ENCODE measurements at regions not wholly inside any gene's neighbourhood (a gene's known extent, or its start where the extent isn't known, plus 50 kb on each side); places are given as distances from the start of the nearest gene placed in this dataset.

DNA sequence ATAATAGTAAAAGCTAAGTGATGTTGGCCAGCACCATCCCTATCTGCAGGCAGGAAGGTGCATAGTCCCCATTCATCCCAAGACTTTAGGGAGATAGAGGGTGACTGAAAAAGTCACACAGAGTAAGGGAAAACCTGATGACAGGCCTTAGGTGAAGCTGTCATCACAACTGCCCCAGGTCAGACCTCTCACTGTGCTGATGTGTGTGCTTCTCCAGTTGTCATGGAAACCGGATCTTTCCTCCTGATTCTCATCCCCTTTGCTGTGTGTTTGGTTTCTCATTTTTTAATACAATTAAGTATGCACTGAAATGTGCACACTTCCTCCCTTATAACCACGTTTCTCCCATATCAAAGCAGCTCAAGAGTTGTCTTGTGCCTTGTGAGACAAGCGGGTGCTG is 135.1 kb upstream of the ANKFN1 start:
- Histone ChIP-seq H2AFZ (ENCODE audit: low read depth, low read length) (no peak overlapping the region), H3F3A (ENCODE audit: insufficient read depth, low read length, poor library complexity, severe bottlenecking) (no peaks in the 10 kb centered on the region), H3K4me2 (ENCODE audit: low read length) (no peak overlapping the region), H3K4me3 (ENCODE audit: low read length) (peak overlapping the region; percentile 22), H3K27me3 (ENCODE audit: insufficient read depth, low read depth, low read length) (no peaks in the 10 kb centered on the region), H3K9me3 (ENCODE audit: low read length) (no peaks in the 10 kb centered on the region), H3K27ac (ENCODE audit: low read length) (peak overlapping the region; percentile 10), H4K20me1 (ENCODE audit: insufficient read depth) (no peaks in the 10 kb centered on the region), H3K9me2 (ENCODE audit: insufficient read depth, low read length) (no peaks in the 10 kb centered on the region), H3K36me3 (ENCODE audit: insufficient read depth, low read length) (no peaks in the 10 kb centered on the region), H3K79me2 (replicated peaks; ENCODE audit: insufficient read depth, low read length) (no peaks in the 10 kb centered on the region), H3K9ac (ENCODE audit: low read length) (no peak overlapping the region)
- TF ChIP-seq POLR2AphosphoS5 (IDR thresholded peaks at IDR 0.05) = peak; percentile 19
- TF ChIP-seq EP300 (conservative IDR thresholded peaks at IDR 0.05; ENCODE audit: poor library complexity, severe bottlenecking) = peak; percentile 67
- TF ChIP-seq EZH2 (IDR thresholded peaks at IDR 0.05; ENCODE audit: borderline replicate concordance, insufficient read depth, low read length, poor library complexity, severe bottlenecking) = no peak
- TF ChIP-seq, protein P1, sequence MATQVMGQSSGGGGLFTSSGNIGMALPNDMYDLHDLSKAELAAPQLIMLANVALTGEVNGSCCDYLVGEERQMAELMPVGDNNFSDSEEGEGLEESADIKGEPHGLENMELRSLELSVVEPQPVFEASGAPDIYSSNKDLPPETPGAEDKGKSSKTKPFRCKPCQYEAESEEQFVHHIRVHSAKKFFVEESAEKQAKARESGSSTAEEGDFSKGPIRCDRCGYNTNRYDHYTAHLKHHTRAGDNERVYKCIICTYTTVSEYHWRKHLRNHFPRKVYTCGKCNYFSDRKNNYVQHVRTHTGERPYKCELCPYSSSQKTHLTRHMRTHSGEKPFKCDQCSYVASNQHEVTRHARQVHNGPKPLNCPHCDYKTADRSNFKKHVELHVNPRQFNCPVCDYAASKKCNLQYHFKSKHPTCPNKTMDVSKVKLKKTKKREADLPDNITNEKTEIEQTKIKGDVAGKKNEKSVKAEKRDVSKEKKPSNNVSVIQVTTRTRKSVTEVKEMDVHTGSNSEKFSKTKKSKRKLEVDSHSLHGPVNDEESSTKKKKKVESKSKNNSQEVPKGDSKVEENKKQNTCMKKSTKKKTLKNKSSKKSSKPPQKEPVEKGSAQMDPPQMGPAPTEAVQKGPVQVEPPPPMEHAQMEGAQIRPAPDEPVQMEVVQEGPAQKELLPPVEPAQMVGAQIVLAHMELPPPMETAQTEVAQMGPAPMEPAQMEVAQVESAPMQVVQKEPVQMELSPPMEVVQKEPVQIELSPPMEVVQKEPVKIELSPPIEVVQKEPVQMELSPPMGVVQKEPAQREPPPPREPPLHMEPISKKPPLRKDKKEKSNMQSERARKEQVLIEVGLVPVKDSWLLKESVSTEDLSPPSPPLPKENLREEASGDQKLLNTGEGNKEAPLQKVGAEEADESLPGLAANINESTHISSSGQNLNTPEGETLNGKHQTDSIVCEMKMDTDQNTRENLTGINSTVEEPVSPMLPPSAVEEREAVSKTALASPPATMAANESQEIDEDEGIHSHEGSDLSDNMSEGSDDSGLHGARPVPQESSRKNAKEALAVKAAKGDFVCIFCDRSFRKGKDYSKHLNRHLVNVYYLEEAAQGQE (IDR thresholded peaks at IDR 0.05; ENCODE audit: borderline replicate concordance) = no peak
- TF ChIP-seq CTCF (IDR thresholded peaks at IDR 0.05; ENCODE audit: poor library complexity, severe bottlenecking) = no peak
- no peak for TF ChIP-seq RAD21 (conservative IDR thresholded peaks at IDR 0.05)
- no peak for TF ChIP-seq TAF1 (IDR thresholded peaks at IDR 0.05; ENCODE audit: low read depth)
- TF ChIP-seq SMC3 (conservative IDR thresholded peaks at IDR 0.05; ENCODE audit: poor library complexity) = no peak
- peak; percentile 37 for TF ChIP-seq MXI1 (conservative IDR thresholded peaks at IDR 0.05; ENCODE audit: poor library complexity, severe bottlenecking)

DNA sequence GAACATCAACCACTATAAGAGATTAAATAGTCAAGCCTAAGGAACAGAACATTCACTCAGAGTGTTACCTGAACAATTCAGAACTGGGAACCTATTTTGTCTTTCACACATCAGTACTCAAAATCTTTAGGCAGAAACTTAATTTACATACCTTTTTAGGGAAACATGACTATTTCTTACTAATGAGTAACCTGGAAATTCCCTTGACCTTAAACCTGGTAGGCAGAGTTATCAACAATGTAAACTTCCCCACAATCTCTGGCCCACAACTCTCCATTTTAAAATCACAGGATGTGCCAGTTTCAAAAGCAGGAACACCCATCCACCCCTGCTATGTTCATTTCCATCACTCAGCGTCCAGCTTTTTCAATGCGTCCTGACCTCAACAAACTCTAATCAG is 132.9 kb upstream of the ANKFN1 start:
- Histone ChIP-seq H3K9me3 (ENCODE audit: low read length) (no peaks in the 10 kb centered on the region), H3K79me2 (replicated peaks; ENCODE audit: insufficient read depth, low read length) (no peaks in the 10 kb centered on the region), H3K27me3 (ENCODE audit: insufficient read depth, low read depth, low read length) (no peaks in the 10 kb centered on the region), H3K9me2 (ENCODE audit: insufficient read depth, low read length) (no peaks in the 10 kb centered on the region), H2AFZ (ENCODE audit: low read depth, low read length) (no peak overlapping the region), H3K4me3 (ENCODE audit: low read length) (no peak overlapping the region), H3K27ac (ENCODE audit: low read length) (no peak overlapping the region), H3K36me3 (ENCODE audit: insufficient read depth, low read length) (no peaks in the 10 kb centered on the region), H3K9ac (ENCODE audit: low read length) (no peak overlapping the region), H3K4me2 (ENCODE audit: low read length) (no peak overlapping the region), H3F3A (ENCODE audit: insufficient read depth, low read length, poor library complexity, severe bottlenecking) (no peaks in the 10 kb centered on the region), H4K20me1 (ENCODE audit: insufficient read depth) (no peaks in the 10 kb centered on the region)
- no peak for TF ChIP-seq EZH2 (IDR thresholded peaks at IDR 0.05; ENCODE audit: borderline replicate concordance, insufficient read depth, low read length, poor library complexity, severe bottlenecking)
- no peak for TF ChIP-seq TAF1 (IDR thresholded peaks at IDR 0.05; ENCODE audit: low read depth)
- no peak for TF ChIP-seq CTCF (IDR thresholded peaks at IDR 0.05; ENCODE audit: poor library complexity, severe bottlenecking)
- TF ChIP-seq EP300 (conservative IDR thresholded peaks at IDR 0.05; ENCODE audit: poor library complexity, severe bottlenecking) = no peak
- no peak for TF ChIP-seq RAD21 (conservative IDR thresholded peaks at IDR 0.05)
- no peak for TF ChIP-seq POLR2AphosphoS5 (IDR thresholded peaks at IDR 0.05)
- TF ChIP-seq MXI1 (conservative IDR thresholded peaks at IDR 0.05; ENCODE audit: poor library complexity, severe bottlenecking) = no peak
- no peak for TF ChIP-seq SMC3 (conservative IDR thresholded peaks at IDR 0.05; ENCODE audit: poor library complexity)
- TF ChIP-seq, protein P1 (IDR thresholded peaks at IDR 0.05; ENCODE audit: borderline replicate concordance) = no peak
